ENCODE measurements at regions not wholly inside any gene's neighbourhood (a gene's known extent, or its start where the extent isn't known, plus 50 kb on each side); places are given as distances from the start of the nearest gene placed in this dataset.

GRCh38 chr9:108496846-108497245 lies 358.9 kb downstream of the ACTL7B start:
- TF ChIP-seq SUZ12 (IDR thresholded peaks at IDR 0.05; ENCODE audit: extremely low read depth, insufficient read depth, insufficient read length), result no peak
- TF ChIP-seq ZNF274 (IDR thresholded peaks at IDR 0.05; ENCODE audit: low read depth, low read length), result no peak

Measured in NT2/D1 (cell line).